ENCODE measurements at regions not wholly inside any gene's neighbourhood (a gene's known extent, or its start where the extent isn't known, plus 50 kb on each side); places are given as distances from the start of the nearest gene placed in this dataset.

- no peak overlapping the region for H3K27ac Mint-ChIP-seq
- Histone ChIP-seq H3K9me3 (replicated peaks in 1 of 2; ENCODE audit: control insufficient read depth in 1 of 2, insufficient read depth in 1 of 2, low read length in 2 of 2) (no peaks in the 10 kb centered on the region), H3K79me2 (ENCODE audit: insufficient read depth, low read length) (no peaks in the 10 kb centered on the region), H3K4me3 (replicated peaks in 1 of 3; ENCODE audit: low read depth in 2 of 3, low read length in 3 of 3) (no peak overlapping the region), H2AFZ (ENCODE audit: insufficient read depth, low read depth, low read length, poor library complexity, severe bottlenecking) (no peak overlapping the region), H3K4me2 (replicated peaks; ENCODE audit: extremely low read depth, low read length, poor library complexity, severe bottlenecking) (no peak overlapping the region), H3K27ac (ENCODE audit: low read depth in 1 of 2, low read length in 2 of 2) (no peak overlapping the region), H3K9ac (ENCODE audit: insufficient read depth, low read length, poor library complexity, severe bottlenecking) (no peak overlapping the region), H3K4me1 (ENCODE audit: control insufficient read depth in 1 of 2, insufficient read depth in 2 of 2, low read length in 2 of 2) (peaks cover 6 to 8% of the 10 kb centered on the region in 2 donors), H3K36me3 (replicated peaks in 1 of 2; ENCODE audit: control insufficient read depth in 1 of 2, insufficient read depth in 2 of 2, low read length in 2 of 2) (no peaks in the 10 kb centered on the region), H3K27me3 (ENCODE audit: control insufficient read depth in 2 of 2, insufficient read depth in 2 of 2, low read length in 2 of 2) (no peaks in the 10 kb centered on the region), H4K20me1 (ENCODE audit: insufficient read depth, low read length) (no peaks in the 10 kb centered on the region)
- DNase-seq = no peak
- no peaks in the 10 kb centered on the region for H3K36me3 Mint-ChIP-seq
- peaks cover 0 to 5% (median 2%) of the 10 kb centered on the region in 7 donors for H3K9me3 Mint-ChIP-seq
- peaks cover 0 to 2% (median 2%) of the 10 kb centered on the region in 3 donors for H3K27me3 Mint-ChIP-seq (ENCODE audit: low read depth in 3 of 3)
- H3K4me3 Mint-ChIP-seq = no peak overlapping the region
- WGBS (ENCODE audit: insufficient coverage) = no CpG with 5 or more reads among the region's 2 CpGs
- TF ChIP-seq CTCF (IDR thresholded peaks at IDR 0.05) = no peak
- intact Hi-C loops (cut with micrococcal nuclease) = no loop called here
- H3K4me1 Mint-ChIP-seq = peaks cover 5% of the 10 kb centered on the region
Observed at GRCh38 chr1:87599569-87599968, 270.9 kb downstream of the LMO4 start.

DNA sequence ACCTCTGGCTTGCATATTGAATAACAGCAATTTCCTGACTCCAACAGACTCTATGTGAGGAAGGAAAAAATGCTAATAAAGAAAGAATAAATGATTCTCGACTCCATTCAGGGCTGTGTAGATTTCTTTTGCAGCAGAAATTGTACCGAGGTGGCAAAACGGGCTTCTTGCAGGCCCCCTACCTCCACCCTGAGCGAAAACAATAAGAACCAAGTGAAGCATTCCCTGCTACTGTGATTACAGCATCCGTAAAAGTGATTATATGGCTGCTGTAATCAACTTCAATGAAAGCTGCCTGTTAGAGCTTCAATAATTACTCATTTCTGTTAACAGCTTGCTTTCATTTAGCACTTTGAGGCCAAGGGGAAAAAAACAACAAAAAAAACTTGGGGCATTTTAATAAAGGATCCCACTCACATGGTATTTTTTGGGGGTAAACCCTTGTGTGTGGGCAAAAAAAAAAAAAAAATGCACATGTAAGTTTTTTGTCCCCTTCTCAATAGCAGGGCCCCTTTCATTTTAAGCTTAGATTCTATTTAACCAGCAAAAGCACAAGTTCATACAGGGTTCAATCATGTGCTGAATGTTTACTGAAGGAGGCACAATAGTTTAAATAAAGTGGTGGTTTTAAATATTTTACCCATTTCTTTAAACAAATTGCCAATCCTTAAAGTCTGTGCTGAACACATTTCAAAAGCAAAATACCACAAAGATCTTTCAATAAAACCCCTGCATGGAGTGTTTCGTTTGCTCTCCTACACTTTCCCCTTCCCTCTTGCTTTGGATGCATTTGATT lies 271.6 kb downstream of the LMO4 start:
- H3K27ac ChIP-seq (ENCODE audit: low read depth in 1 of 2, low read length in 2 of 2) = no peak overlapping the region
- peaks cover 0 to 5% (median 3%) of the 10 kb centered on the region in 7 donors for H3K9me3 Mint-ChIP-seq

More for the DNA sequence above, 271.6 kb downstream of the LMO4 start:
- Histone ChIP-seq H3K36me3 (replicated peaks in 1 of 2; ENCODE audit: control insufficient read depth in 1 of 2, insufficient read depth in 2 of 2, low read length in 2 of 2) (no peaks in the 10 kb centered on the region), H3K4me1 (ENCODE audit: control insufficient read depth in 1 of 2, insufficient read depth in 2 of 2, low read length in 2 of 2) (peaks cover 2% of the 10 kb centered on the region in 2 donors), H4K20me1 (ENCODE audit: insufficient read depth, low read length) (no peaks in the 10 kb centered on the region), H3K79me2 (ENCODE audit: insufficient read depth, low read length) (no peaks in the 10 kb centered on the region), H3K4me2 (replicated peaks; ENCODE audit: extremely low read depth, low read length, poor library complexity, severe bottlenecking) (no peak overlapping the region), H2AFZ (ENCODE audit: insufficient read depth, low read depth, low read length, poor library complexity, severe bottlenecking) (no peak overlapping the region), H3K9ac (ENCODE audit: insufficient read depth, low read length, poor library complexity, severe bottlenecking) (no peak overlapping the region), H3K27me3 (ENCODE audit: control insufficient read depth in 2 of 2, insufficient read depth in 2 of 2, low read length in 2 of 2) (no peaks in the 10 kb centered on the region), H3K4me3 (replicated peaks in 1 of 3; ENCODE audit: low read depth in 2 of 3, low read length in 3 of 3) (no peak overlapping the region), H3K9me3 (replicated peaks in 1 of 2; ENCODE audit: control insufficient read depth in 1 of 2, insufficient read depth in 1 of 2, low read length in 2 of 2) (no peaks in the 10 kb centered on the region)
- no peak for TF ChIP-seq CTCF (IDR thresholded peaks at IDR 0.05)
- Mint-ChIP-seq H3K4me1 (peaks cover under 1% of the 10 kb centered on the region), H3K4me3 (no peak overlapping the region), H3K27ac (no peak overlapping the region), H3K27me3 (ENCODE audit: low read depth in 3 of 3) (peaks cover 0 to 2% (median 2%) of the 10 kb centered on the region in 3 donors), H3K36me3 (no peaks in the 10 kb centered on the region)
- WGBS (ENCODE audit: insufficient coverage) = 87% methylated on average over 4 of the region's 6 CpGs
- no peak for DNase-seq
- intact Hi-C loops (cut with micrococcal nuclease) = no loop called here

All from CD14-positive monocyte (primary cell).